KBM-7 (cell line): ENCODE measurements at regions not wholly inside any gene's neighbourhood (a gene's known extent, or its start where the extent isn't known, plus 50 kb on each side); places are given as distances from the start of the nearest gene placed in this dataset.

Experiments used
- DNase-seq: peaks from one replicate; pipeline ENCODE4 v3.0.0-alpha.2; 2015
- in situ Hi-C: fragments of 300-500 bp; cut with MboI; formaldehyde crosslinking; loops from 2 replicates; pipeline ENCODE4 v1.14.3; 2020; ENCODE audit warnings: low sequenced_read_pairs, low pct_unique_long_range_greater_than_20kb, mixed read lengths

- no peak for DNase-seq
- in situ Hi-C loops: no loop called here
These were observed 304.5 kb downstream of the TTLL7 start for GRCh38 chr1:83694449-83694848.

GRCh38 chr1:83693427-83694126 lies 305.4 kb downstream of the TTLL7 start:
- in situ Hi-C loops: no loop called here
- no peak for DNase-seq

- DNase-seq: no peak
These were observed 306.2 kb downstream of the TTLL7 start for GRCh38 chr1:83692524-83693381.

GRCh38 chr1:83691953-83692500 lies 306.9 kb downstream of the TTLL7 start:
- DNase-seq: no peak
- in situ Hi-C loops: no loop called here

More at GRCh38 chr1:83692524-83693381, 306.2 kb downstream of the TTLL7 start:
- in situ Hi-C loops: no loop called here

- in situ Hi-C loops: no loop called here
These were observed 308.7 kb downstream of the TTLL7 start for GRCh38 chr1:83689921-83690868.

GRCh38 chr1:83682132-83682531 lies 316.8 kb downstream of the TTLL7 start:
- no peak for DNase-seq
- in situ Hi-C loops: no loop called here

More at GRCh38 chr1:83689921-83690868, 308.7 kb downstream of the TTLL7 start:
- DNase-seq: no peak

- in situ Hi-C loops: no loop called here
- no peak for DNase-seq
These were observed 322.8 kb downstream of the TTLL7 start for GRCh38 chr1:83676106-83676505.

GRCh38 chr1:83673312-83673711 lies 325.6 kb downstream of the TTLL7 start:
- in situ Hi-C loops: no loop called here
- DNase-seq: no peak

- DNase-seq: no peak
- in situ Hi-C loops: no loop called here
These were observed 327.3 kb downstream of the TTLL7 start for GRCh38 chr1:83671586-83671985.

GRCh38 chr1:83670909-83671565 lies 327.9 kb downstream of the TTLL7 start:
- in situ Hi-C loops: no loop called here
- DNase-seq: no peak

- in situ Hi-C loops: no loop called here
These were observed 357.0 kb downstream of the TTLL7 start for GRCh38 chr1:83641796-83642443.

GRCh38 chr1:83641206-83641658 lies 357.7 kb downstream of the TTLL7 start:
- DNase-seq: no peak
- in situ Hi-C loops: no loop called here

More at GRCh38 chr1:83641796-83642443, 357.0 kb downstream of the TTLL7 start:
- no peak for DNase-seq

GRCh38 chr1:83639785-83640184 lies 359.1 kb downstream of the TTLL7 start:
- in situ Hi-C loops: no loop called here
- DNase-seq: no peak

- in situ Hi-C loops: no loop called here
- no peak for DNase-seq
These were observed 361.3 kb downstream of the TTLL7 start for GRCh38 chr1:83637586-83637985.

- in situ Hi-C loops: no loop called here
- no peak for DNase-seq
These were observed 361.9 kb downstream of the TTLL7 start for GRCh38 chr1:83637009-83637408.

- in situ Hi-C loops: no loop called here
- no peak for DNase-seq
These were observed 366.0 kb downstream of the TTLL7 start for GRCh38 chr1:83632906-83633305.

GRCh38 chr1:83631851-83632250 lies 367.1 kb downstream of the TTLL7 start:
- no peak for DNase-seq
- in situ Hi-C loops: no loop called here

- in situ Hi-C loops: no loop called here
- no peak for DNase-seq
These were observed 371.9 kb downstream of the TTLL7 start for GRCh38 chr1:83627045-83627444.
